H1 (cell line): ENCODE measurements at regions not wholly inside any gene's neighbourhood (a gene's known extent, or its start where the extent isn't known, plus 50 kb on each side); places are given as distances from the start of the nearest gene placed in this dataset.

Experiments used
- HDAC2 ChIP-seq, 2 experiments: fragments of 300-600 bp in 1 of 2; sonication (generic) in 1 of 2; IDR thresholded peaks; 2 replicates each; pipeline ENCODE4 v1.6.1; 2011 to 2012; ENCODE audit warnings: low read depth in 2 of 2, low read length in 2 of 2, mild to moderate bottlenecking in 2 of 2, moderate library complexity in 2 of 2, borderline replicate concordance in 1 of 2, inconsistent platforms in 1 of 2
- SAP30 ChIP-seq: fragments of 300-600 bp; sonication (generic); IDR thresholded peaks from 2 replicates; pipeline ENCODE4 v1.7.1; 2012; ENCODE audit warnings: low read length, moderate library complexity, mild to moderate bottlenecking, inconsistent platforms; ENCODE audit not compliant: insufficient read depth, insufficient replicate concordance
- TAF7 ChIP-seq: optimal IDR thresholded peaks from 2 replicates; pipeline ENCODE3; 2011; ENCODE audit warnings: low read depth, mild to moderate bottlenecking, inconsistent platforms, low read length, moderate library complexity, borderline replicate concordance

DNA sequence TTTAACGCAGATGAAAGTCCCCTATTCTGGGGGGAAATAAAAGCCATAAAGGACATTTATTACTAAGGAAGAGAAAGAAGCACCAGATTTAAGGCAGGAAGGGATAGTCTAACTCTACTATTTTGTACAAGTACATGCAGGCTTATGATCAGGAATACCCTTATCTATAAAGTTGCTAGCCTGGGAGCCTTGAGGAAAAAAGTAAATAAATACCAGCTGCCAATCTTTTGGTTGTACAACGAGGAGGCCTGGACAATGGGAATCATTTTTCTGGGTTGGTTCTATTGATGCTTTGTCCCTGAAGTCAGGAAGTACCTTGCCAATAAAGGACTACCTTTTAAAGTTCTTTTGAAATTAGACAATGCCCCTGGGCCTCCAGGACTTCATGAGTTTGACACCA, 367.8 kb downstream of the LMO4 start (continued):
- no peak for TF ChIP-seq HDAC2 (IDR thresholded peaks at IDR 0.05; ENCODE audit: borderline replicate concordance in 1 of 2, low read depth in 2 of 2, low read length in 2 of 2)
- TF ChIP-seq SAP30, result no peak
- TF ChIP-seq TAF7, result no peak
- TF ChIP-seq, all 59 proteins: peak for 0
